ENCODE measurements at regions not wholly inside any gene's neighbourhood (a gene's known extent, or its start where the extent isn't known, plus 50 kb on each side); places are given as distances from the start of the nearest gene placed in this dataset.
"Not testable (repeated sequence)": the region's sequence is repeated elsewhere in the genome, so short reads cannot be mapped to it uniquely, and the experiment has no call there.

DNA sequence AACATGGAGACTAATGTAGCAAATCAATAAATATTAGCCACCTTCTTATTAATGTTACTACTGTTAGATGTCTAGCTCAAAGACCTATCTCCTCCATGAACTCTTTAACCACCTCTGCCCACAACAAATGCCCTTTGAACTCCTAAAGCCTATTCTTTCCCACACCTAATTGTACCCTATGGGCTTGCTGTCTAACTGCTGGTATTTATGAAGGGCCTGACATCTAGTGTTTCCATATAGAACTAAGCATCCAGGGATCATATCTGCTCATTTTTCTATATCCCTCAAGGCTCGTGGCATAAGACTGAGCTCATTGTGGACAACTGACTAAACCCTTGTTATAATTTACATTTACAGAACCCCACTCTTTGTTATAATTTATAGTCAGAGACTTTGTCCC, 109.8 kb downstream of the TRIM69 start:
- not testable (repeated sequence) for H3K4me3 ChIP-seq (ENCODE audit: low read depth, low read length)

DNA sequence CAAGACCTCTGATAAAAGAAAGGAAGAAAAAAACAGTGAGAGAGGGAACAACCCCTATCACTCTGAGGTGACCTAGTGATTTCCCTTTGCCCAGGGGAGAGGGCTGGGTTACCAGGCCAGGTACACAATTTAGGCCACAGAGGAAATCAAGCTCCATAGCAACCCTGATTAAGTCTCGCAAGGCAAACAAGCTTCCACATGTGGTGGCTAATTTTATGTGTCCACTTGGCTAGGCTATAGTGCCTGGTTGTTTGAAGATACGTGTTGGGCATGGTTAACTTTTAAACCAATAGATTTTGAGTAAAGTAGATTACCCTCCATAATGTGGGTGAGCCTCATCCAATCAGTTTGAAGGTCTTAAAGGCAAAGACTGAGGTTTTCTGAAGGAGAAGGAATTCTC, 108.9 kb upstream of the TERB2 start:
- not testable (repeated sequence) for H3K4me3 ChIP-seq (ENCODE audit: low read depth, low read length)

DNA sequence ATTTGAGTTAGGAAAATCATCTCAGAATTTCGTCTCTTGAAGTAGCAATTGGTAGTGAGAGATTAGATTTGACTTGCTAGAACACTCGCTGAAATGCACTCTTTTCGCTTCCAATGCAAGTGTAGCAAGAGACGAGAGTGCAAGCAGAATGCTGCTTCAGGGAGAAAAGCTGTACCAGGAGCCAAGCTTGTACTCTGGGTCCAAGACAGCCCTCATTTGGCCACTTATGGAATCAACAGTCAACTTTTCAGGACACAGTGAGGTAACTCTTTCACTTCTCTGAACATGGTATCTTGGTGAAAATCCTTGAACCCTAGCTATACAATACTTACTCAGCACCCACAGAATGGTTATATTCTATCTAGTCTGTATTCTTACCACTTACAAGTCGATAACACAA, 107.6 kb upstream of the TERB2 start:
- H3K4me3 ChIP-seq (ENCODE audit: low read depth, low read length): not testable (repeated sequence)

DNA sequence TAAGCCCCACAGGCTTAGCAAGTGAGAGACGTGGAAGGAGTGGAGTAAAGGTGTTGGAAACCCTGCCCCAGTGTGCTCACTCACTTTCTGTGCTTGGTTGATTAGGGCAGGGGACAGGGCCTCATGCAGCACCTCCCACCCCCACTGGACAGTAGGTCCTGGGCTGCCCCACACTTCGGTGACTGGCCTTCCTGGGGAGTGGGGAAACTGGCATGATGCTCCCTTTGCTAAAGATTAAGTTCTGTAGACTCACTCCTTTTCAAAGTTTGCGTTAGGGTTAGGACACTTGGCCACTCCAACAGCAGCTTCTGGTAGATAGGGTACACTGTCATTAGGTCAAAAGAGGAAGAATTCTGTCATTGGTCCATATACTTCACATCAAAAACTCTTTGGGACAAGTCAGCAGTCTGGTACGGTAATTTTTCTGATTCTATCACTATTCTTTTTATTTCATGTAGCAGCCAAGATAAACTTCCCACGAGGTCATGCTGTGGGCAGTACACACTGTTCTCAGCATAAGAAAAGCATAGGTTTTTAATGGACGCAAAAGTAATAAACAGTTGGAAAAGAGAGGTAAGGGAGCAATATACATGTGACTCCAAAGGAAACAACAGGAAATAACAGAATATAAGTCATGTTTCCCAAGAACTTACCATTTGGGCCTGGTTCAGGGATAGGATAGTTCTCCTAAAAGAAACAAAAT, 106.6 kb upstream of the TERB2 start:
- H3K4me3 ChIP-seq (ENCODE audit: low read depth, low read length): not testable (repeated sequence)

DNA sequence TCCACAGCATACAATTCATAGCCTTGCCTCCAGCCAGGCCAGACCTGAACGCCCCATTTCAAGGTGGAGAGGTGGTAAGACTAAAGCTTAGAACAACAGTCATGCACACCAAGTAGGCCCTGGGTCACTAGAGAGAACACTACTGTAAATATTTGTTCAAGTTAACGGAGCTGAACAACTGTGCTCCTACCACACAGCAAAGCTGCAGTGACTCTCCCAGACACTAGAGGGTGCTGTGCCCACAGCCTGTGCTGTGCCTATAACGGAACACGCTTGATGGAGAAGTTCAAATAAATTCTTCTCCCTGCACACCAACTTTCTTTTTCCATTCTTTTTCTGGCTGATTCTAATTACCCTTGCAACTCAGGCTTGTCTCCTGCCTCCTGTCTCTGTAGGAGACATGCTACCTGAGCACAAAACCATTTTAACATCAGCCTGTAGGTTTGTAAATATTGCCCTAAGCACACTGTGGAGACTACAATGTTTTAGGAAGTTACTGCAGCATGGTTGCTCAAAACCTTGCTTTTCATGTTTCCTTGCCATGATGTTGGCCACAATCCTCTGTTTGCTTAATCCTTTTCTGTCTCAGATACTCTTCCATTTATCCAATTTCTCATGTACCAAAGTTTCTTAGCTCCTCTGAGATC, 103.1 kb upstream of the TERB2 start:
- TF ChIP-seq, protein P1, sequence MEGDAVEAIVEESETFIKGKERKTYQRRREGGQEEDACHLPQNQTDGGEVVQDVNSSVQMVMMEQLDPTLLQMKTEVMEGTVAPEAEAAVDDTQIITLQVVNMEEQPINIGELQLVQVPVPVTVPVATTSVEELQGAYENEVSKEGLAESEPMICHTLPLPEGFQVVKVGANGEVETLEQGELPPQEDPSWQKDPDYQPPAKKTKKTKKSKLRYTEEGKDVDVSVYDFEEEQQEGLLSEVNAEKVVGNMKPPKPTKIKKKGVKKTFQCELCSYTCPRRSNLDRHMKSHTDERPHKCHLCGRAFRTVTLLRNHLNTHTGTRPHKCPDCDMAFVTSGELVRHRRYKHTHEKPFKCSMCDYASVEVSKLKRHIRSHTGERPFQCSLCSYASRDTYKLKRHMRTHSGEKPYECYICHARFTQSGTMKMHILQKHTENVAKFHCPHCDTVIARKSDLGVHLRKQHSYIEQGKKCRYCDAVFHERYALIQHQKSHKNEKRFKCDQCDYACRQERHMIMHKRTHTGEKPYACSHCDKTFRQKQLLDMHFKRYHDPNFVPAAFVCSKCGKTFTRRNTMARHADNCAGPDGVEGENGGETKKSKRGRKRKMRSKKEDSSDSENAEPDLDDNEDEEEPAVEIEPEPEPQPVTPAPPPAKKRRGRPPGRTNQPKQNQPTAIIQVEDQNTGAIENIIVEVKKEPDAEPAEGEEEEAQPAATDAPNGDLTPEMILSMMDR (IDR thresholded peaks at IDR 0.05; ENCODE audit: low read depth, low read length): peak; percentile 88

DNA sequence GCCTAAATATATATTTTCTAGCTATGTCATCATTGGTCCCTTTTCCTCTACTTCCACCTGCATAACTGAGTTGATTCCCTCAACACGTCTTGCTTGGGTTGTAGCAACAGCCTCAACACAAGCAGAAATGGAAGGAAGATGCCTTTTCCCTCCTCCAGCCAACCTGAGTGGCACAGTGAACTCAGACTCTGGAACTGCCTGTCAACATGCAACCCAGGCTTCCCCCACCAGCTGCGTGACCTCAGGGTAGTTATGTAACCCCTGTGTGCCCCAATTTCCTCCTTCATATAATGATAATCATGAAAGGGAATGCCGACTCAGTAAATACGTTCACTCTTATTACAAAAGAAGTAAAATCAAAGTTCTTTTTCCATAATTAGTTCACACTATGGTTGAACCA, 101.8 kb upstream of the TERB2 start:
- H3K4me3 ChIP-seq (ENCODE audit: low read depth, low read length): not testable (repeated sequence)

More for the DNA sequence above, 103.1 kb upstream of the TERB2 start:
- H3K4me3 ChIP-seq (ENCODE audit: low read depth, low read length): not testable (repeated sequence)

DNA sequence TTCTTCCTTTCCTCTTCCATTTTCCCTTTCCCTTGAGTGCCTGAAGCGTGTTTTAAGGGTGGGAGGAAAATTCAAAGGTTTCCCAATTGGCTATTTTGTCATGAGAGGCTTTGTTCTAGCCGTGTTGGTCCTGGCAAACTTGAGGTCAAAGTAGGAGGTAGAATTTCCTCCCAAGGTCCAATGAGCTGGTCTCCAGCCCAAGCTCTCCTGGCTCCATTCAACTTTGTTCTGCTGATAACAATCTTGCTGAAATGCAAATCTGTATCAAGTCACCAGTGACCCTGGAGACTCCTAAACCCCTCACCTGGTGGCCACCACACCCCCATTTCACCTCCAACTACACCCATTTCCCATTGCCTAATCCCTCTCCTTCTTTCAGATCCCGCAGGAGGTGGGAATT, 100.2 kb upstream of the TERB2 start:
- not testable (repeated sequence) for H3K4me3 ChIP-seq (ENCODE audit: low read depth, low read length)

DNA sequence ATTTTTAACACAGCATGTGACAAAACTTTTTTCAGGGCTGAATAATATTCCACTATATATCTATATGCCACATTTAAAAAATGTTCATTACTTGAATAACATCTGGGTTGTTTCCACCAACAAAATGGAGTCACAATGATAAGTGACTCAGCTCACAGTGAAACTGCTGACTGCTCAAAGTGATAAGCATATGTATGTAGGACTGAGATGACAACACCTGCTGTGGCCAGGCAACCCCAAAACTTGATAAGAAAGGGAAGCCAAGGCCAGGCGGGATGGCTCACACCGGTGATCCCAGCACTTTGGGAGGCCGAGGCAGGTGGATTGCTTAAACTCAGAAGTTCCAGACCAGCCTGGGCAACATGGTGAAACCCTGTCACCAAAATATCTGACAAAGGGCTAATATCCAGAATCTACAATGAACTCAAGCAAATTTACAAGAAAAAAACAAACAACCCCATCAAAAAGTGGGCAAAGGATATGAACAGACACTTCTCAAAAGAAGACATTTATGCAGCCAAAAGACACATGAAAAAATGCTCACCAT, 99.2 kb upstream of the TERB2 start:
- not testable (repeated sequence) for H3K4me3 ChIP-seq (ENCODE audit: low read depth, low read length)

DNA sequence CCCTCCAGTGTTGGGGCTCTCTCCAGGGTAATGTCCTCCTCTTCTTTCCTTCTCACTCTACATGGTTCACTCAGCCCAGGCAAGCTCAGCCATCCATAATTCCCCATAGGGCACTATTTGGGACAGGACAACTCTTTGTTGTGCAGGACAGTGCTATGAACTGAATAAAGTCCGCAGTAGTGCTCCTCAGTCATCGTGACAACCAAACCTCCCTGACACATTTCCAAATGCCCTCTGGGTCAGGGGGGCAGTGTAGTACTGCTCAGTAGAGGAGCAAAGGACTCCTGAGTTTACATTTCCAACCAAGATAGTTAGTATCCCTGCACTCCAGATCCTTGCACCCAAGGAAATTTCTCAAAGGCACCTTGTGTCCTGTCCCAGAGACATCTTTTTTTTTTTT, 97.4 kb upstream of the TERB2 start:
- not testable (repeated sequence) for H3K4me3 ChIP-seq (ENCODE audit: low read depth, low read length)

DNA sequence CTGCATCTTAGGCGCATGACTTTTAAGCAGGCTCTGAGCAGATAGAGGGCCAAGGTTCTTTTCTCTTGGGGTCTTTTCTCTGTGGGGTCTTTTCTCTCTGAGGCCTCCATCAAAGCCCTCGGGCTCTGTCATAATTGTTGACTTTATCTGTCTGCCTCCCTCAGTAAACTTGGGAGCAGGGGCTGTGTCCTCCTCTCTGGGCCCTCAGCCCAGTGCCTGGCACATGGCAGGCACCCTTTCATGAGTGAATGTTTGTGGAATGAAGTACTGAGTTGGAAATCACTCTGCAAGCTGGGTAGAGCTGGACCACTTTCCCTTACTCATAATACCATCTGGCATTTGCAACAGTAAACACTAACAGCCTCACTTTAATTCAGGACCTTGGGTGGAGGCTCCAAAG, 96.3 kb upstream of the TERB2 start:
- not testable (repeated sequence) for H3K4me3 ChIP-seq (ENCODE audit: low read depth, low read length)

DNA sequence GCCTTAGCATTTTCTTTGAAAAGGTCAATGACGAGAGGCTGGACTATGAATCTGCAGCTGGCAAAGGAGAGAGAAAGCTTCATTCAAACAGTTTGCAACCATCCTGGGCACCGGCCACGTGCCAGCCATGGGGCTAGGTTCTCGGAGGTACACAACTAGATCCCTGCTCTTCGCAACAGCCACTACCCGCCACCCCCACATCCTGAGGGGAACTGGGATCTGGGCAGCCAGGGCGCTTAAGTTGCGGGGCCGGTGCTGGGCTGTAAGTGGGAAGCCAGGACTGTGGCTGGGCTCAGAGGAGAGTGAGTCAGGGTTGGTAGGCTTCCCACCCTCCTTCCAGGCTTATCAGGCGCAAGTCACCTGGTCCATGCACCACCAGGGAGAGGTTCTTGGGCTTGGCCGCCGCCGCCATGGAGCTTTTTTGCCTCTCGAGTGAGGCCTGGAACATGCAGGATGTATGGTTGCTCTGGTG, 95.0 kb upstream of the TERB2 start:
- TF ChIP-seq, protein P1 (IDR thresholded peaks at IDR 0.05; ENCODE audit: low read depth, low read length): no peak

DNA sequence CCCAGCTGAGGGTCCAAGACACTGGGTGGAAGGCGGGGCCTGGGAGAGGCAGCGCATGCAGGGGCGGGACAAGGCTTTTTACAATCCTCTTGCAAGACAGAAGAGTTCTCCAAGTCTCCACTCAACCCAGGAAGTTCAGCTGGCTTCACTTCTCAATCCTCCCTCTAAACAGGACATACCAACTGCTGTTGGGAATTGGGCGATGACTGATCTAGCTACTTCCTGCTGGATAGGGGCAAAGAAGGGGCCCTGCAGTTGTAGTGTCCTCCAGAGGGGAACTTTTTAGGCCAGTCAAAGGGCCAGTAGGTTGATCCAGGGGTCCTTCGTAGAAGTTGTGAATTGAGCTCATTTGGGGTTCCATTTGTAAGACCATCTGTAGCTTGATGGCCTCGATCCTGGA, 94.6 kb upstream of the TERB2 start:
- no peak overlapping the region for H3K4me3 ChIP-seq (ENCODE audit: low read depth, low read length)
- TF ChIP-seq, protein P1 (IDR thresholded peaks at IDR 0.05; ENCODE audit: low read depth, low read length): no peak

More for the DNA sequence above, 95.0 kb upstream of the TERB2 start:
- no peak overlapping the region for H3K4me3 ChIP-seq (ENCODE audit: low read depth, low read length)

DNA sequence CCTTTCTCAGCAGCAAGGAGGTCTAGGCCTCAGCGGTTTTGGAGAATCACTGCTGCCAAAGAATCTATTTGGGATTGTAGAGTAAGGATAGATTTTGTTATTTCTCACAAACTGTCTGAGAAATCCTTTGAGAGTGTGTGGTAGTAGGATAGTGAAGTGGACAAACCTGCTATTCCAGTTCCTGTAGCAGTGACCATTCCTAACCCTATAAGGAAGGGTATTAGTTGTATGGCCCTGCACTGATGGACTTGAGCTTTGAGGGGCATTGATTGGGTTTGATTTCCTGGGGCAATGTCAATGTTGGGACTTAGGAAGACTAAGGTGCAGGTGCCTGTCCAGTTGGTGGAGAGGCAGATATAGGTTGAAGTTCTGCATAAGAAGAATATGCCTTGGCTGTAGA, 93.6 kb upstream of the TERB2 start:
- H3K4me3 ChIP-seq (ENCODE audit: low read depth, low read length): not testable (repeated sequence)

DNA sequence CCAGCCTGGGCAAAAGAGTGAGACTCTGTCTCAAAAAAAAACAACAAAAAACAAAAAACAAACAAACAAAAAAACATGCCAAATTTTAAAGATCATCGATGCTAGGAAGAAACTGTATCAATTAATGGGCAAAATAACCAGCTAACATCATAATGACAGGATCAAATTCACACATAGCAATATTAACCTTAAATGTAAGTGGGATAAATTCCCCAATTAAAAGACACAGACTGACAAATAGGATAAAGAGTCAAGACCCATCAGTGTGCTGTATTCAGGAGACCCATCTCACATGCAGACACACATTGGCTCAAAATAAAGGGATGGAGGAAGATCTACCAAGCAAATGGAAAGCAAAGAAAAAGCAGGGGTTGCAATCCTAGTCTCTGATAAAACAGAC, 88.4 kb upstream of the TERB2 start:
- not testable (repeated sequence) for H3K4me3 ChIP-seq (ENCODE audit: low read depth, low read length)

DNA sequence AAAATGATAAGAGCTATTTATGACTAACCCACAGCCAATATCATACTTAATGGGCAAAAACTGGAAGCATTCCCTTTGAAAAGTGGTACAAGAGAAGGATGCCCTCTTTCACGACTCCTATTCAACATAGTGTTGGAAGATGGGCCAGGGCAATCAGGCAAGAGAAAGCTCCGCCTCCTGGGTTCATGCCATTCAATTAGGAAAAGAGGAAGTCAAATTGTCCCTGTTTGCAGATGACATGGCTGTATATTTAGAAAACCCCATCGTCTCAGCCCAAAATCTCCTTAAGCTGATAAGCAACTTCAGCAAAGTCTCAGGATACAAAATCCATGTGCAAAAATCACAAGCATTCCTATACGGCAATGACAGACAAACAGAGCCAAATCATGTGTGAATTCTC, 86.4 kb upstream of the TERB2 start:
- H3K4me3 ChIP-seq (ENCODE audit: low read depth, low read length): not testable (repeated sequence)
